Mucosa of descending colon (tissue), 3 donors: ENCODE measurements at regions not wholly inside any gene's neighbourhood (a gene's known extent, or its start where the extent isn't known, plus 50 kb on each side); places are given as distances from the start of the nearest gene placed in this dataset.
"Not testable (repeated sequence)": the region's sequence is repeated elsewhere in the genome, so short reads cannot be mapped to it uniquely, and the experiment has no call there.

ENCODE experiments used
- ATAC-seq: fragments of 200-7000 bp; cut with Tn5 transposase; one replicate; pipeline ENCODE4 v1.9.1; 2020; ENCODE audit warnings: mild to moderate bottlenecking, moderate library complexity
- DNase-seq, 3 donors: peaks; one replicate each; pipeline ENCODE4 v3.0.0-alpha.2; 2020
- H3K36me3 ChIP-seq: fragments of 200-600 bp; one replicate; pipeline ENCODE4 v1.8.0; 2021; ENCODE audit warnings: low read depth, mild to moderate bottlenecking
- H3K4me1 ChIP-seq: fragments of 200-600 bp; one replicate; pipeline ENCODE4 v1.8.0; 2021; ENCODE audit warnings: low read depth, mild to moderate bottlenecking
- H3K4me3 ChIP-seq: fragments of 200-600 bp; one replicate; pipeline ENCODE4 v1.8.0; 2021; ENCODE audit warnings: mild to moderate bottlenecking
- H3K9me3 ChIP-seq: fragments of 200-600 bp; one replicate; pipeline ENCODE4 v1.8.0; 2021; ENCODE audit warnings: mild to moderate bottlenecking
- CTCF ChIP-seq: fragments of 200-600 bp; IDR thresholded peaks from one replicate; pipeline ENCODE4 v1.8.0; 2022; ENCODE audit warnings: antibody characterized with exemption, mild to moderate bottlenecking
- intact Hi-C, 2 donors: fragments of 100-400 bp; cut with DNase I in 1 of 2; cut with micrococcal nuclease in 1 of 2; formaldehyde crosslinking; loops; one replicate each; pipeline versions ENCODE4 v1.11.0 to v1.11.1; 2022; cut with DNase I, micrococcal nuclease
- donor health status: DM: no; HTN: no; CAD: no; lungs with moderate emphysema.
- donor health status: DM: no; HTN: no; CAD: no.
- donor health status: DM: no; HTN: yes; CAD: no.

DNA sequence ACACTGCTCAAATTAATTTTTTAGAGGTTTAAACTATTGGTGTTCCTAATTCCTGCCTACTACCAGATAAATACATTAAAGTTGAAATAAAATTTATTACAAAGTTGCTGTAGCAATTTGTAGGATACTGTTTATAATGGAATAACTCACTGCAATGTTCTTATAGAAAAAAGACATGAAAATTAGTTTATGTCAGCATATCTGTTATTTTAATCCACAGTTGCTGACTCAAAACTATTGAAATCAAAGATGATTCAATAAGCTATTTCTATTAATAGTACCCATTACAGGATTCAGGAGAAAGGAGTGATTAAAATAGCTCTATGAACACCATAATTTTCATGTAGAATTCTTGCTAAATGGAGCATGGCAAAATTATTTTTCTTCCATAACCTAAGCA is 764.4 kb upstream of the NUDT12 start:
- no peaks in the 10 kb centered on the region for H3K9me3 ChIP-seq
- H3K36me3 ChIP-seq = no peaks in the 10 kb centered on the region
- H3K4me3 ChIP-seq = no peak overlapping the region
- ATAC-seq (no peak), DNase-seq (no peak)
- intact Hi-C loops = no loop called here
- H3K4me1 ChIP-seq = no peaks in the 10 kb centered on the region
- TF ChIP-seq CTCF = no peak

DNA sequence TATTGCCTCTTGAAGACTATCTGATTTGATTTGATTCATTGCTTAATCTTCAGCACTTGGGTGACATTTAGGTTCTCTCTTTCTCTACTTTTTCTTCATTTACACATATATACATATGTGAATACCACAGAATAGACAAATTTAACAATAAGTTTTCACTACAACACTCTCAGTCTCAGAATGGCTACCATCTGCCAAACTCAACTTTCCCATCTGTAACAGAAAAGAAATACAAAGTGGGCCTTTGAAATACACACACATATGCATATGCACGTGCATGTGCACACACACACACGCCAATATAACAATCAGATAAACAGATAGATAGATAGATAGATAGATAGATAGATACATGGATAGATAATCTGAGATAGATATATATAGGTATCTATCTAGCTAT is 762.8 kb upstream of the NUDT12 start:
- ATAC-seq = no peak
- Histone ChIP-seq H3K4me1 (no peaks in the 10 kb centered on the region), H3K9me3 (no peaks in the 10 kb centered on the region), H3K36me3 (no peaks in the 10 kb centered on the region), H3K4me3 (no peak overlapping the region)
- intact Hi-C loops = no loop called here
- TF ChIP-seq CTCF = no peak
- DNase-seq = no peak

DNA sequence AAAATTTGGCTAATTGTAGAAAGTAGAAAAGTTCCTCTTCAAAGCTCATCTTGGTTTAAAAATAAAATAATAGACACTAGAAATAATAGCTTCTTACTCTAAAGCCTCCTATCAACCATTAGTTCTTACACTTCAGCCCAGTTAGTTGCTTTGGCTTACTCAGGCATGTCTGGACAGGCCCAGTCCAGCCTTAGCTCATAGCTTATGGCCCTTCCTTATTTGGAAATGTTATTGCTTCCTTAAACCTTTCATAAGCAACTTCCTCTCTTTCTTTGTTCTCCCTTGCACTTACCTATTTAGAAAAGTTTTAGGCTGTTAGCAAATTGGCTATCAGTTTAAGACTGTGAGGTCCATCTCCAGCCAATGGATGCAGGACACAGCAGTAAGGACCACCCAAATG is 754.1 kb upstream of the NUDT12 start:
- ATAC-seq, H3K4me3 ChIP-seq, DNase-seq, H3K4me1 ChIP-seq, intact Hi-C loops, H3K36me3 ChIP-seq: not testable (repeated sequence)
- H3K9me3 ChIP-seq = peaks cover 11% of the 10 kb centered on the region

- Histone ChIP-seq H3K36me3 (no peaks in the 10 kb centered on the region), H3K9me3 (peaks cover 4% of the 10 kb centered on the region), H3K4me3 (no peak overlapping the region), H3K4me1 (no peaks in the 10 kb centered on the region)
- no peak for DNase-seq
- intact Hi-C loops = no loop called here
- TF ChIP-seq CTCF = no peak
- ATAC-seq = no peak
These were observed 749.9 kb upstream of the NUDT12 start for GRCh38 chr5:104312481-104312880.

DNA sequence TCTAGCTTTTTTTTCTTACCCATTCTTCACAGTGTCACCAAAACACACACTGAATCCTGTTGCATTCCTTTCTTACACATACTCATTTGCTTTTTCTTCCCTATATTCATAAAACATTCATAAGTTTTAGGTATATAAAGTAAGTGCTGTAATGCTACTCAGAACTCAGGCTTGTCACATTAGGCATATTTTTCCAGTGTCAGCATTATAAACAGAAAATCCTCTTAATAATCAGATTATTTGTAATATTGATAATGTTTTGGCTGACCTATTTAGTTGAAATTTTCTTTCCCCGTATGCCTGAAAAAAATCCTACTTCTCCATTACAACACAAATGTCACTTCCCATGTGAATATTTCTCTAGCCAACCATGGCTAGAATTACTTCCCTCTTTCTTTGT is 743.0 kb upstream of the NUDT12 start:
- intact Hi-C loops = no loop called here
- H3K36me3 ChIP-seq = no peaks in the 10 kb centered on the region
- no peak for TF ChIP-seq CTCF
- no peaks in the 10 kb centered on the region for H3K9me3 ChIP-seq
- ATAC-seq (no peak), DNase-seq (no peak)
- no peaks in the 10 kb centered on the region for H3K4me1 ChIP-seq
- no peak overlapping the region for H3K4me3 ChIP-seq

DNA sequence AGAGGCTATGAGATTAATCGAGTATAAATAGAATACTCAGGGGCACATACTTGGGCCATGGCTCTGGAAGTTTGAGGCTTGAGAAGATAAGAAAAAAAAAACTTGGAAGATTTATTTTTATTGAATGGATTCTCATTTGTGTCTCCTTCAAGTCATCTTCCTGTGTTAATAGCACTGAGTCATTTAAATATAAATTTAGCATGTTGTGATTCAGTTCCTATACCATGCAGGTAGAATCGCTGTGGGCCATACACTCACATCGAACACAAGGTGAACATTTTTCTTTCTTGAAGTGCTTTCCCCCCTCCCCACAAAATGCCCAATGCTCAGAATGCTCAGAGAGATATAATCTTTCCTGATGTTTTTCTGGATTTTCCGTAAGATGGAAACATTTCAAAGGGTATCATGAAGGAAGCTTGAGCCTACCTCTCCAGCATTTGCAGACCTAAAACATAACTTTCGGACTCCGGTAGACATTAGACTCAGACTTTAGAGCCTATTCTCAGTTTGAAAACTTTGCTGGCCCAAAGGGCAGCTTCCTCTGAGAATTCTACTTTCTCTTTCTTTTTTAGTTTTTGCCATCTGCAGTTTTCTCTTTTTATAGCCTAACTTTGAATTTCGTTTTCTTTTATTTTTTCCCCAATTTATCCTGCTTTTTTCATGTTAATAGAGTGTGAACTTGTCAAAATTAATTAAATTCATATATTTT is 737.6 kb upstream of the NUDT12 start:
- TF ChIP-seq CTCF = no peak
- ATAC-seq = no peak
- intact Hi-C loops = no loop called here
- no peaks in the 10 kb centered on the region for H3K9me3 ChIP-seq
- H3K4me1 ChIP-seq = no peaks in the 10 kb centered on the region
- DNase-seq = no peak
- H3K36me3 ChIP-seq = no peaks in the 10 kb centered on the region
- no peak overlapping the region for H3K4me3 ChIP-seq
